K562 (cell line): ENCODE measurements at regions not wholly inside any gene's neighbourhood (a gene's known extent, or its start where the extent isn't known, plus 50 kb on each side); places are given as distances from the start of the nearest gene placed in this dataset.

Source experiments
- ATAC-seq: fragments of 200-7000 bp; cut with Tn5 transposase; 3 replicates; pipeline ENCODE4 v1.9.1; 2020; ENCODE audit warnings: moderate library complexity
- BruUV-seq: library from RNA; stranded (reverse); fragments of 400-500 nt; replicated peaks from 2 replicates; lab custom pipeline; 2021; lab: Mats Ljungman, UMichigan
- CTCF ChIA-PET: fragments of 300-600 bp; formaldehyde crosslinking; extraction: SDS; loops from one replicate; lab custom pipeline; 2021; ENCODE audit warnings: low intra/inter-chr PET ratio; lab: Yijun Ruan, JAX
- POLR2A ChIA-PET: fragments of 300-600, 350-650 bp; sonication (Branson Sonifier 250); formaldehyde crosslinking; extraction: SDS; loops from one replicate; lab custom pipeline; 2021; ENCODE audit warnings: antibody characterized with exemption, inconsistent platforms; lab: Yijun Ruan, JAX
- DNase-seq, 4 experiments: peaks; one replicate each; pipeline versions ENCODE4 v3.0.0 to v3.0.0-alpha.2; 2011 to 2018; ENCODE audit warnings: low spot score in 3 of 4, mixed read lengths in 3 of 4; ENCODE audit errors: extremely low read depth in 1 of 4
- FAIRE-seq: peaks from 2 replicates; lab custom pipeline; 2011; peaks lifted over from hg19 to GRCh38; lab: Jason Lieb, UNC
- H2AFZ ChIP-seq: 2 replicates; pipeline ENCODE4 v1.6.0; 2011; ENCODE audit warnings: low read depth, low read length, control low read depth, inconsistent platforms
- H3K27ac ChIP-seq: fragments of 200-600 bp; 3 replicates; pipeline ENCODE4 v1.8.0; 2011; ENCODE audit warnings: low read depth, mild to moderate bottlenecking, control low read depth, inconsistent platforms, low read length, moderate library complexity, mixed read lengths; ENCODE audit errors: extremely low read depth
- H3K27me3 ChIP-seq, 2 experiments: fragments of 300-600 bp in 1 of 2; 2 replicates in 1 of 2; 3 replicates in 1 of 2; pipeline versions ENCODE4 v1.6.0 to v1.8.0; 2011; ENCODE audit warnings: inconsistent platforms in 2 of 2, low read length in 2 of 2, mild to moderate bottlenecking in 1 of 2, mixed read lengths in 1 of 2, moderate library complexity in 1 of 2; ENCODE audit not compliant: control insufficient read depth in 2 of 2, insufficient read depth in 2 of 2
- H3K36me3 ChIP-seq: fragments of 300-600 bp; 3 replicates; pipeline ENCODE4 v1.8.0; 2011; ENCODE audit warnings: mild to moderate bottlenecking, low read length, inconsistent platforms; ENCODE audit not compliant: control insufficient read depth, insufficient read depth
- H3K4me1 ChIP-seq, 2 experiments: fragments of 200-600 bp in 1 of 2; replicated peaks in 1 of 2; 2 replicates in 1 of 2; 3 replicates in 1 of 2; pipeline versions ENCODE4 v1.5.1 to v1.8.0; 2011; ENCODE audit warnings: inconsistent platforms in 2 of 2, low read length in 2 of 2, mild to moderate bottlenecking in 1 of 2, mixed read lengths in 1 of 2, moderate library complexity in 1 of 2; ENCODE audit not compliant: control insufficient read depth in 2 of 2, insufficient read depth in 2 of 2
- H3K4me2 ChIP-seq: 2 replicates; pipeline ENCODE4 v1.6.1; 2011; ENCODE audit warnings: low read length, control low read depth, inconsistent platforms, mixed read lengths; ENCODE audit not compliant: insufficient read depth
- H3K4me3 ChIP-seq: fragments of 200-600 bp; sonication (generic), shearing (Covaris generic); 2 replicates; pipeline ENCODE4 v1.5.1; 2016; ENCODE audit warnings: control low read depth, inconsistent platforms
- H3K79me2 ChIP-seq: fragments of 200-600 bp; 3 replicates; pipeline ENCODE4 v1.8.0; 2011; ENCODE audit warnings: low read length, inconsistent platforms; ENCODE audit not compliant: control insufficient read depth, insufficient read depth
- H3K9ac ChIP-seq, 2 experiments: 2 replicates each; pipeline versions ENCODE4 v1.6.0 to v1.6.1; 2011; ENCODE audit warnings: low read depth in 2 of 2, low read length in 2 of 2, control low read depth in 1 of 2, inconsistent platforms in 1 of 2, mild to moderate bottlenecking in 1 of 2, mixed read lengths in 1 of 2; ENCODE audit not compliant: insufficient read depth in 1 of 2
- H3K9me1 ChIP-seq: one replicate; pipeline ENCODE4 v1.6.0; 2011; ENCODE audit warnings: inconsistent platforms, mild to moderate bottlenecking, low read length, moderate library complexity; ENCODE audit not compliant: control insufficient read depth, insufficient read depth
- H3K9me3 ChIP-seq: replicated peaks from 2 replicates; pipeline ENCODE4 v1.5.1; 2011; ENCODE audit warnings: low read depth, low read length, inconsistent platforms; ENCODE audit not compliant: control insufficient read depth, insufficient read depth
- H4K20me1 ChIP-seq: replicated peaks from 2 replicates; pipeline ENCODE4 v1.6.1; 2011; ENCODE audit warnings: low read length, inconsistent platforms, mixed read lengths; ENCODE audit not compliant: control insufficient read depth, insufficient read depth
- BCOR ChIP-seq: fragments of 450-650 bp; IDR thresholded peaks from 2 replicates; pipeline ENCODE4 v1.6.1; 2016
- CBX1 ChIP-seq: sonication (generic); IDR thresholded peaks from 2 replicates; pipeline ENCODE4 v1.6.1; 2016; ENCODE audit warnings: antibody characterized with exemption, low read depth, mild to moderate bottlenecking
- CTBP1 ChIP-seq: fragments of 450-650 bp; IDR thresholded peaks from 2 replicates; pipeline ENCODE4 v1.6.1; 2016; ENCODE audit warnings: borderline replicate concordance
- FOXA3 ChIP-seq, 2 experiments: fragments of 450-650 bp in 1 of 2; sonication (generic) in 1 of 2; formaldehyde crosslinking; IDR thresholded peaks in 1 of 2; conservative IDR thresholded peaks in 1 of 2; 2 replicates each; pipeline versions ENCODE4 v1.4.0 to v1.8.0; 2020 to 2022; ENCODE audit warnings: mild to moderate bottlenecking in 2 of 2, missing genetic modification reagents in 1 of 2
- FOXM1 ChIP-seq, 2 experiments: fragments of 450-650 bp in 1 of 2; sonication (generic) in 1 of 2; formaldehyde crosslinking in 1 of 2; IDR thresholded peaks; 2 replicates each; pipeline versions ENCODE4 v1.6.1 to v1.9.0; 2017 to 2022; ENCODE audit warnings: low read depth in 2 of 2, mild to moderate bottlenecking in 2 of 2, missing genetic modification reagents in 1 of 2, moderate library complexity in 1 of 2
- HDAC1 ChIP-seq, 2 experiments: fragments of 450-650 bp; IDR thresholded peaks; 2 replicates each; pipeline ENCODE4 v1.6.1; 2016 to 2017; ENCODE audit warnings: inconsistent platforms in 1 of 2, mild to moderate bottlenecking in 1 of 2, moderate library complexity in 1 of 2
- KLF13 ChIP-seq: fragments of 450-650 bp; IDR thresholded peaks from 2 replicates; pipeline ENCODE4 v1.6.1; 2016; ENCODE audit warnings: missing genetic modification characterization, low read depth, mild to moderate bottlenecking, missing compliant biosample characterization, moderate library complexity, borderline replicate concordance
- NCOA2 ChIP-seq, 2 experiments: fragments of 450-650 bp; IDR thresholded peaks; 2 replicates each; pipeline ENCODE4 v1.6.1; 2018; ENCODE audit warnings: mild to moderate bottlenecking in 2 of 2, moderate library complexity in 1 of 2; ENCODE audit not compliant: partially characterized antibody in 2 of 2
- PHTF2 ChIP-seq: fragments of 250-450 bp; sonication (Bioruptor Pico); IDR thresholded peaks from 2 replicates; pipeline ENCODE4 v1.5.0; 2021; ENCODE audit warnings: mild to moderate bottlenecking
- PRPF4 ChIP-seq: fragments of 200-400 bp; formaldehyde crosslinking; IDR thresholded peaks from one replicate; pipeline ENCODE4 v1.6.1; 2017; ENCODE audit warnings: low read length, low read depth, mild to moderate bottlenecking; ENCODE audit not compliant: insufficient read depth, poor library complexity, severe bottlenecking
- SAFB2 ChIP-seq: fragments of 200-400 bp; formaldehyde crosslinking; IDR thresholded peaks from 2 replicates; pipeline ENCODE4 v1.6.1; 2018; ENCODE audit warnings: borderline replicate concordance, low read length, low read depth, moderate library complexity; ENCODE audit not compliant: severe bottlenecking
- TFAM ChIP-seq: fragments of 250-450 bp; sonication (Bioruptor Pico); conservative IDR thresholded peaks from 2 replicates; pipeline ENCODE4 v1.5.0; 2021; ENCODE audit warnings: mild to moderate bottlenecking, moderate library complexity
- ZNF197 ChIP-seq: fragments of 200-800 bp; sonication (Bioruptor generic); IDR thresholded peaks from 2 replicates; pipeline ENCODE4 v1.6.1; 2016; ENCODE audit warnings: low read depth, missing genetic modification characterization, missing compliant biosample characterization
- ZNF57 ChIP-seq: fragments of 450-650 bp; formaldehyde crosslinking; IDR thresholded peaks from 2 replicates; pipeline ENCODE4 v1.4.0; 2020; ENCODE audit warnings: mild to moderate bottlenecking, moderate library complexity
- WGBS: fragments of 100-300 bp; shearing (Covaris generic); methylation state at CpG from one replicate; pipeline ENCODE4 v1.1.6; 2016; ENCODE audit warnings: low coverage, mixed read lengths; ENCODE audit not compliant: insufficient coverage; ENCODE audit errors: missing lambda C conversion rate; 5-methylcytosine and 5-hydroxymethylcytosine counted together
- in situ Hi-C: fragments of 300-500 bp; cut with MboI; formaldehyde crosslinking; loops from 4 replicates; pipeline ENCODE4 v1.15.0; 2018; ENCODE audit warnings: inconsistent platforms, mixed read lengths
- intact Hi-C: fragments of 100-400 bp; cut with micrococcal nuclease; formaldehyde crosslinking; loops from 2 replicates; pipeline ENCODE4 v1.14.2; 2022
- TF ChIP-seq, protein P1 (sequence below): sonication (generic); formaldehyde crosslinking; IDR thresholded peaks from 2 replicates; pipeline ENCODE4 v1.8.1; 2023; ENCODE audit warnings: mild to moderate bottlenecking, missing genetic modification reagents
- TF ChIP-seq, protein P2 (sequence below), 2 experiments: fragments of 200-800 bp in 1 of 2; sonication (Bioruptor generic) in 1 of 2; sonication (generic) in 1 of 2; formaldehyde crosslinking in 1 of 2; IDR thresholded peaks in 1 of 2; conservative IDR thresholded peaks in 1 of 2; 2 replicates each; pipeline versions ENCODE4 v1.5.0 to v1.6.1; 2016 to 2020; ENCODE audit warnings: missing compliant biosample characterization in 1 of 2, missing genetic modification characterization in 1 of 2, missing genetic modification reagents in 1 of 2
- TF ChIP-seq, protein P3 (sequence below): sonication (generic); formaldehyde crosslinking; IDR thresholded peaks from 2 replicates; pipeline ENCODE4 v1.8.1; 2023; ENCODE audit warnings: mild to moderate bottlenecking, missing genetic modification reagents

DNA sequence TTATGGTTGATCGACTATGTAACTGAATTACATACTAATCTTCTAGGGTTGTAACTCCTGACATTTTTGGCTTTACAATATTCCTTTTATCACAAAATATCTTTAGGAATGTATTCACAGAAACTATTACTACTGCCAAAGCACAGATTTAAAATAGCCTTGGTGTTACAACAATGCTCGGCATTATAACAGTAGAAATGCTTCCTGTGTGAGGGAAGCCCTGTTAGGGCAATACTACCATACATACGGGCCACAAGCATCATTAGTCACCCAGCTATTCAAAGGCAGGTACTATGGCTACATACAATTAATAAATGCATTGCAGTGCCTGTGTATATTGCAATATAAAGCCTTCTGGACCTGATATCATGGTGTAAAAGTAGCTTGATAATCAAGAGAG lies 517.8 kb downstream of the C12orf50 start:
- no peak for ATAC-seq
- Histone ChIP-seq H3K9me1 (no peaks in the 10 kb centered on the region), H3K27ac (no peak overlapping the region), H3K36me3 (no peaks in the 10 kb centered on the region), H3K4me1 (no peaks in the 10 kb centered on the region), H3K27me3 (no peaks in the 10 kb centered on the region), H3K4me2 (no peak overlapping the region), H3K9ac (no peak overlapping the region), H4K20me1 (no peaks in the 10 kb centered on the region), H2AFZ (no peak overlapping the region), H3K4me3 (no peak overlapping the region), H3K79me2 (no peaks in the 10 kb centered on the region), H3K9me3 (0 out of 2 replicates have a peak, but pooled peaks cover 2% of the 10 kb centered on the region)
- in situ Hi-C loops: no loop called here
- no peak for FAIRE-seq
- no TSS peak for BruUV-seq
- POLR2A ChIA-PET: no interaction called here
- DNase-seq: no peak
- TF ChIP-seq PHTF2 (no peak), FOXA3 (CRISPR knock-in tag; conservative IDR thresholded peaks at IDR 0.05 in 1 of 2, IDR thresholded peaks at IDR 0.05 in 1 of 2) (no peak), HDAC1 (IDR thresholded peaks at IDR 0.05) (no peak), SAFB2 (no peak), ZNF197 (no peak), NCOA2 (IDR thresholded peaks at IDR 0.05; ENCODE audit: partially characterized antibody in 2 of 2) (no peak), FOXM1 (IDR thresholded peaks at IDR 0.05; ENCODE audit: low read depth) (no peak), FOXM1 (CRISPR knock-in tag; IDR thresholded peaks at IDR 0.05; ENCODE audit: low read depth) (no peak), CTBP1 (no peak), ZNF57 (no peak), KLF13 (no peak), BCOR (no peak), TFAM (CRISPR knock-in tag) (no peak), CBX1 (no peak), PRPF4 (no peak)
- TF ChIP-seq, protein P1, sequence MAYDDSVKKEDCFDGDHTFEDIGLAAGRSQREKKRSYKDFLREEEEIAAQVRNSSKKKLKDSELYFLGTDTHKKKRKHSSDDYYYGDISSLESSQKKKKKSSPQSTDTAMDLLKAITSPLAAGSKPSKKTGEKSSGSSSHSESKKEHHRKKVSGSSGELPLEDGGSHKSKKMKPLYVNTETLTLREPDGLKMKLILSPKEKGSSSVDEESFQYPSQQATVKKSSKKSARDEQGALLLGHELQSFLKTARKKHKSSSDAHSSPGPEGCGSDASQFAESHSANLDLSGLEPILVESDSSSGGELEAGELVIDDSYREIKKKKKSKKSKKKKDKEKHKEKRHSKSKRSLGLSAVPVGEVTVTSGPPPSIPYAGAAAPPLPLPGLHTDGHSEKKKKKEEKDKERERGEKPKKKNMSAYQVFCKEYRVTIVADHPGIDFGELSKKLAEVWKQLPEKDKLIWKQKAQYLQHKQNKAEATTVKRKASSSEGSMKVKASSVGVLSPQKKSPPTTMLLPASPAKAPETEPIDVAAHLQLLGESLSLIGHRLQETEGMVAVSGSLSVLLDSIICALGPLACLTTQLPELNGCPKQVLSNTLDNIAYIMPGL (CRISPR knock-in tag): no peak
- TF ChIP-seq, protein P2, sequence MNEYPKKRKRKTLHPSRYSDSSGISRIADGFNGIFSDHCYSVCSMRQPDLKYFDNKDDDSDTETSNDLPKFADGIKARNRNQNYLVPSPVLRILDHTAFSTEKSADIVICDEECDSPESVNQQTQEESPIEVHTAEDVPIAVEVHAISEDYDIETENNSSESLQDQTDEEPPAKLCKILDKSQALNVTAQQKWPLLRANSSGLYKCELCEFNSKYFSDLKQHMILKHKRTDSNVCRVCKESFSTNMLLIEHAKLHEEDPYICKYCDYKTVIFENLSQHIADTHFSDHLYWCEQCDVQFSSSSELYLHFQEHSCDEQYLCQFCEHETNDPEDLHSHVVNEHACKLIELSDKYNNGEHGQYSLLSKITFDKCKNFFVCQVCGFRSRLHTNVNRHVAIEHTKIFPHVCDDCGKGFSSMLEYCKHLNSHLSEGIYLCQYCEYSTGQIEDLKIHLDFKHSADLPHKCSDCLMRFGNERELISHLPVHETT (CRISPR knock-in tag; conservative IDR thresholded peaks at IDR 0.05 in 1 of 2, IDR thresholded peaks at IDR 0.05 in 1 of 2): no peak
- TF ChIP-seq, protein P3, sequence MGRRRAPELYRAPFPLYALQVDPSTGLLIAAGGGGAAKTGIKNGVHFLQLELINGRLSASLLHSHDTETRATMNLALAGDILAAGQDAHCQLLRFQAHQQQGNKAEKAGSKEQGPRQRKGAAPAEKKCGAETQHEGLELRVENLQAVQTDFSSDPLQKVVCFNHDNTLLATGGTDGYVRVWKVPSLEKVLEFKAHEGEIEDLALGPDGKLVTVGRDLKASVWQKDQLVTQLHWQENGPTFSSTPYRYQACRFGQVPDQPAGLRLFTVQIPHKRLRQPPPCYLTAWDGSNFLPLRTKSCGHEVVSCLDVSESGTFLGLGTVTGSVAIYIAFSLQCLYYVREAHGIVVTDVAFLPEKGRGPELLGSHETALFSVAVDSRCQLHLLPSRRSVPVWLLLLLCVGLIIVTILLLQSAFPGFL (CRISPR knock-in tag): no peak
- CTCF ChIA-PET: no interaction called here
- WGBS: 0% methylated on average over 3 of the region's 3 CpGs
- intact Hi-C loops: no loop called here
